ENCODE measurements at regions not wholly inside any gene's neighbourhood (a gene's known extent, or its start where the extent isn't known, plus 50 kb on each side); places are given as distances from the start of the nearest gene placed in this dataset.

- no peak overlapping the region for H3K9ac ChIP-seq (ENCODE audit: extremely low read depth, low read length, poor library complexity, severe bottlenecking)
- no peak overlapping the region for H3K4me3 ChIP-seq (ENCODE audit: low read length)
- no peak for DNase-seq
- Mint-ChIP-seq H3K4me1 (no peaks in the 10 kb centered on the region), H3K27ac (no peak overlapping the region), H3K27me3 (ENCODE audit: insufficient read depth) (no peaks in the 10 kb centered on the region), H3K4me3 (no peak overlapping the region), H3K36me3 (ENCODE audit: low read depth) (no peaks in the 10 kb centered on the region), H3K9me3 (no peaks in the 10 kb centered on the region)
- no peaks in the 10 kb centered on the region for H3K36me3 ChIP-seq (ENCODE audit: control insufficient read depth, insufficient read depth, low read length)
- no peaks in the 10 kb centered on the region for H3K27me3 ChIP-seq (ENCODE audit: control insufficient read depth, insufficient read depth, low read length, poor library complexity, severe bottlenecking)
- no peaks in the 10 kb centered on the region for H3K9me3 ChIP-seq (ENCODE audit: control insufficient read depth, low read length)
- no peak for TF ChIP-seq CTCF (conservative IDR thresholded peaks at IDR 0.05)
- no peaks in the 10 kb centered on the region for H3K4me1 ChIP-seq (ENCODE audit: control insufficient read depth, insufficient read depth, low read length)
- H3K27ac ChIP-seq (ENCODE audit: low read depth, low read length), result no peak overlapping the region
Observed at GRCh38 chr11:109554951-109555350, 133.0 kb downstream of the C11orf87 start.

GRCh38 chr11:109564241-109564640, 142.3 kb downstream of the C11orf87 start:
- H3K27ac Mint-ChIP-seq, result no peak overlapping the region
- Histone ChIP-seq H3K9me3 (ENCODE audit: control insufficient read depth, low read length) (no peaks in the 10 kb centered on the region), H3K4me1 (ENCODE audit: control insufficient read depth, insufficient read depth, low read length) (no peaks in the 10 kb centered on the region), H3K27me3 (ENCODE audit: control insufficient read depth, insufficient read depth, low read length, poor library complexity, severe bottlenecking) (no peaks in the 10 kb centered on the region), H3K4me3 (ENCODE audit: low read length) (no peak overlapping the region), H3K9ac (ENCODE audit: extremely low read depth, low read length, poor library complexity, severe bottlenecking) (no peak overlapping the region), H3K27ac (ENCODE audit: low read depth, low read length) (no peak overlapping the region), H3K36me3 (ENCODE audit: control insufficient read depth, insufficient read depth, low read length) (no peaks in the 10 kb centered on the region)
- H3K9me3 Mint-ChIP-seq, result no peaks in the 10 kb centered on the region
- no peaks in the 10 kb centered on the region for H3K27me3 Mint-ChIP-seq (ENCODE audit: insufficient read depth)
- no peaks in the 10 kb centered on the region for H3K4me1 Mint-ChIP-seq
- no peak overlapping the region for H3K4me3 Mint-ChIP-seq
- no peaks in the 10 kb centered on the region for H3K36me3 Mint-ChIP-seq (ENCODE audit: low read depth)
- no peak for DNase-seq
- no peak for TF ChIP-seq CTCF (conservative IDR thresholded peaks at IDR 0.05)
- no CpG with 5 or more reads among the region's 1 CpG for WGBS, 2 experiments (ENCODE audit: insufficient coverage in 1 of 2, insufficient read length in 1 of 2)

- H3K4me3 ChIP-seq (ENCODE audit: low read length), result no peak overlapping the region
- no peak overlapping the region for H3K4me3 Mint-ChIP-seq
- no peak overlapping the region for H3K27ac Mint-ChIP-seq
- H3K9me3 Mint-ChIP-seq, result peaks cover 2% of the 10 kb centered on the region
- H3K36me3 ChIP-seq (ENCODE audit: control insufficient read depth, insufficient read depth, low read length), result no peaks in the 10 kb centered on the region
- H3K9me3 ChIP-seq (ENCODE audit: control insufficient read depth, low read length), result no peaks in the 10 kb centered on the region
- H3K4me1 ChIP-seq (ENCODE audit: control insufficient read depth, insufficient read depth, low read length), result no peaks in the 10 kb centered on the region
- WGBS, 2 experiments (ENCODE audit: insufficient coverage in 1 of 2, insufficient read length in 1 of 2), result 85 to 100% methylated on average over 2 to 6 of the region's 6 CpGs
- no peaks in the 10 kb centered on the region for H3K4me1 Mint-ChIP-seq
- no peak overlapping the region for H3K9ac ChIP-seq (ENCODE audit: extremely low read depth, low read length, poor library complexity, severe bottlenecking)
- no peak for DNase-seq
- TF ChIP-seq CTCF (conservative IDR thresholded peaks at IDR 0.05), result no peak
- no peaks in the 10 kb centered on the region for H3K27me3 Mint-ChIP-seq (ENCODE audit: insufficient read depth)
- H3K27me3 ChIP-seq (ENCODE audit: control insufficient read depth, insufficient read depth, low read length, poor library complexity, severe bottlenecking), result no peaks in the 10 kb centered on the region
- H3K27ac ChIP-seq (ENCODE audit: low read depth, low read length), result no peak overlapping the region
- no peaks in the 10 kb centered on the region for H3K36me3 Mint-ChIP-seq (ENCODE audit: low read depth)
Observed at GRCh38 chr11:109582470-109582869, 160.5 kb downstream of the C11orf87 start.
